CD1c-positive myeloid dendritic cell (primary cell): ENCODE measurements at regions not wholly inside any gene's neighbourhood (a gene's known extent, or its start where the extent isn't known, plus 50 kb on each side); places are given as distances from the start of the nearest gene placed in this dataset.
"Not testable (repeated sequence)": the region's sequence is repeated elsewhere in the genome, so short reads cannot be mapped to it uniquely, and the experiment has no call there.

Source experiments
- DNase-seq: peaks from one replicate; pipeline ENCODE4 v3.0.0-alpha.2; 2016; ENCODE audit errors: extremely low spot score

- no peak for DNase-seq
These were observed 273.8 kb downstream of the RPS6KC1 start for GRCh38 chr1:213324859-213325258.

- DNase-seq: no peak
These were observed 274.4 kb downstream of the RPS6KC1 start for GRCh38 chr1:213325482-213325881.

- no peak for DNase-seq
These were observed 275.4 kb downstream of the RPS6KC1 start for GRCh38 chr1:213326281-213327016.

- DNase-seq: peak; percentile 72
These were observed 276.1 kb downstream of the RPS6KC1 start for GRCh38 chr1:213327017-213327667.

GRCh38 chr1:213329406-213330008 lies 278.5 kb downstream of the RPS6KC1 start:
- DNase-seq: no peak

- peak; percentile 8 for DNase-seq
These were observed 279.2 kb downstream of the RPS6KC1 start for GRCh38 chr1:213330281-213330680.

- DNase-seq: peak; percentile 7
These were observed 280.7 kb downstream of the RPS6KC1 start for GRCh38 chr1:213331631-213332175.

GRCh38 chr1:213332491-213332890 lies 281.4 kb downstream of the RPS6KC1 start:
- no peak for DNase-seq

GRCh38 chr1:213333121-213333520 lies 282.1 kb downstream of the RPS6KC1 start:
- DNase-seq: no peak

- no peak for DNase-seq
These were observed 284.0 kb downstream of the RPS6KC1 start for GRCh38 chr1:213335084-213335483.

GRCh38 chr1:213337025-213337678 lies 286.1 kb downstream of the RPS6KC1 start:
- no peak for DNase-seq

GRCh38 chr1:213340593-213340992 lies 289.6 kb downstream of the RPS6KC1 start:
- DNase-seq: no peak

GRCh38 chr1:213345621-213346020 lies 294.6 kb downstream of the RPS6KC1 start:
- no peak for DNase-seq

- no peak for DNase-seq
These were observed 306.4 kb downstream of the RPS6KC1 start for GRCh38 chr1:213357403-213357802.

- DNase-seq: not testable (repeated sequence)
These were observed 307.3 kb downstream of the RPS6KC1 start for GRCh38 chr1:213358368-213358767.

- no peak for DNase-seq
These were observed 311.6 kb downstream of the RPS6KC1 start for GRCh38 chr1:213362598-213362997.

- no peak for DNase-seq
These were observed 315.2 kb downstream of the RPS6KC1 start for GRCh38 chr1:213366141-213366831.

- DNase-seq: no peak
These were observed 318.4 kb downstream of the RPS6KC1 start for GRCh38 chr1:213369465-213369864.

GRCh38 chr1:213370523-213370922 lies 319.5 kb downstream of the RPS6KC1 start:
- DNase-seq: no peak

- DNase-seq: no peak
These were observed 320.4 kb downstream of the RPS6KC1 start for GRCh38 chr1:213371525-213371846.

- no peak for DNase-seq
These were observed 321.0 kb downstream of the RPS6KC1 start for GRCh38 chr1:213371847-213372619.
